PC-3 (cell line): ENCODE measurements at regions not wholly inside any gene's neighbourhood (a gene's known extent, or its start where the extent isn't known, plus 50 kb on each side); places are given as distances from the start of the nearest gene placed in this dataset.

ENCODE experiments used
- CTCF ChIP-seq: fragments of 300-600 bp; sonication (generic); conservative IDR thresholded peaks from 2 replicates; pipeline ENCODE4 v1.5.1; 2017; ENCODE audit warnings: antibody characterized with exemption, low read depth, mild to moderate bottlenecking, low read length
- EZH2 ChIP-seq: fragments of 300-600 bp; sonication (generic); IDR thresholded peaks from one replicate; pipeline ENCODE4 v1.6.1; 2017; ENCODE audit warnings: antibody characterized with exemption, mild to moderate bottlenecking, low read length; ENCODE audit not compliant: unreplicated experiment
- EZH2phosphoT487 ChIP-seq: fragments of 300-600 bp; sonication (generic); IDR thresholded peaks from 2 replicates; pipeline ENCODE4 v1.6.1; 2018; ENCODE audit warnings: mild to moderate bottlenecking, antibody characterized with exemption, low read length, borderline replicate concordance

GRCh38 chr16:86858501-86858900, 280.2 kb downstream of the FOXL1 start:
- no peak for TF ChIP-seq CTCF
- TF ChIP-seq EZH2phosphoT487 = no peak
- TF ChIP-seq EZH2 = no peak
